ENCODE measurements at regions not wholly inside any gene's neighbourhood (a gene's known extent, or its start where the extent isn't known, plus 50 kb on each side); places are given as distances from the start of the nearest gene placed in this dataset.

- DNase-seq (ENCODE audit: low spot score, unreplicated experiment), result no peak
- TF ChIP-seq CTCF (IDR thresholded peaks at IDR 0.05; ENCODE audit: unreplicated experiment), result no peak
- H3K27ac Mint-ChIP-seq, result no peak overlapping the region
- no peaks in the 10 kb centered on the region for H3K4me1 Mint-ChIP-seq (ENCODE audit: low read depth)
- no peak overlapping the region for H3K4me3 Mint-ChIP-seq (ENCODE audit: low read depth)
- no peaks in the 10 kb centered on the region for H3K9me3 Mint-ChIP-seq (ENCODE audit: low read depth)
- no peaks in the 10 kb centered on the region for H3K27me3 Mint-ChIP-seq
- H3K36me3 Mint-ChIP-seq (ENCODE audit: insufficient read depth), result no peaks in the 10 kb centered on the region
Observed at GRCh38 chr12:86744547-86745212, 488.5 kb upstream of the MGAT4C start.

GRCh38 chr12:86743875-86744536 is 487.8 kb upstream of the MGAT4C start:
- TF ChIP-seq CTCF (IDR thresholded peaks at IDR 0.05; ENCODE audit: unreplicated experiment), result no peak
- H3K36me3 Mint-ChIP-seq (ENCODE audit: insufficient read depth), result no peaks in the 10 kb centered on the region
- no peaks in the 10 kb centered on the region for H3K9me3 Mint-ChIP-seq (ENCODE audit: low read depth)
- H3K4me3 Mint-ChIP-seq (ENCODE audit: low read depth), result no peak overlapping the region
- H3K27me3 Mint-ChIP-seq, result no peaks in the 10 kb centered on the region
- H3K27ac Mint-ChIP-seq, result no peak overlapping the region
- no peaks in the 10 kb centered on the region for H3K4me1 Mint-ChIP-seq (ENCODE audit: low read depth)
- no peak for DNase-seq (ENCODE audit: low spot score, unreplicated experiment)

- H3K27me3 Mint-ChIP-seq, result no peaks in the 10 kb centered on the region
- H3K27ac Mint-ChIP-seq, result no peak overlapping the region
- H3K9me3 Mint-ChIP-seq (ENCODE audit: low read depth), result no peaks in the 10 kb centered on the region
- DNase-seq (ENCODE audit: low spot score, unreplicated experiment), result no peak
- H3K4me1 Mint-ChIP-seq (ENCODE audit: low read depth), result peaks cover 5% of the 10 kb centered on the region
- H3K4me3 Mint-ChIP-seq (ENCODE audit: low read depth), result no peak overlapping the region
- TF ChIP-seq CTCF (IDR thresholded peaks at IDR 0.05; ENCODE audit: unreplicated experiment), result no peak
- H3K36me3 Mint-ChIP-seq (ENCODE audit: insufficient read depth), result no peaks in the 10 kb centered on the region
Observed at GRCh38 chr12:86741531-86741930, 485.3 kb upstream of the MGAT4C start.

- Mint-ChIP-seq H3K9me3 (ENCODE audit: low read depth) (no peaks in the 10 kb centered on the region), H3K4me1 (ENCODE audit: low read depth) (peaks cover 5% of the 10 kb centered on the region), H3K4me3 (ENCODE audit: low read depth) (no peak overlapping the region), H3K27me3 (no peaks in the 10 kb centered on the region), H3K27ac (no peak overlapping the region), H3K36me3 (ENCODE audit: insufficient read depth) (no peaks in the 10 kb centered on the region)
- DNase-seq (ENCODE audit: low spot score, unreplicated experiment), result no peak
- no peak for TF ChIP-seq CTCF (IDR thresholded peaks at IDR 0.05; ENCODE audit: unreplicated experiment)
Observed at GRCh38 chr12:86735851-86736250, 479.7 kb upstream of the MGAT4C start.

GRCh38 chr12:86735072-86735471 is 478.9 kb upstream of the MGAT4C start:
- no peak for DNase-seq (ENCODE audit: low spot score, unreplicated experiment)
- peaks cover 5% of the 10 kb centered on the region for H3K4me1 Mint-ChIP-seq (ENCODE audit: low read depth)
- no peaks in the 10 kb centered on the region for H3K9me3 Mint-ChIP-seq (ENCODE audit: low read depth)
- no peaks in the 10 kb centered on the region for H3K36me3 Mint-ChIP-seq (ENCODE audit: insufficient read depth)
- no peaks in the 10 kb centered on the region for H3K27me3 Mint-ChIP-seq
- H3K4me3 Mint-ChIP-seq (ENCODE audit: low read depth), result no peak overlapping the region
- no peak for TF ChIP-seq CTCF (IDR thresholded peaks at IDR 0.05; ENCODE audit: unreplicated experiment)
- H3K27ac Mint-ChIP-seq, result no peak overlapping the region
